ENCODE measurements at regions not wholly inside any gene's neighbourhood (a gene's known extent, or its start where the extent isn't known, plus 50 kb on each side); places are given as distances from the start of the nearest gene placed in this dataset.

DNA sequence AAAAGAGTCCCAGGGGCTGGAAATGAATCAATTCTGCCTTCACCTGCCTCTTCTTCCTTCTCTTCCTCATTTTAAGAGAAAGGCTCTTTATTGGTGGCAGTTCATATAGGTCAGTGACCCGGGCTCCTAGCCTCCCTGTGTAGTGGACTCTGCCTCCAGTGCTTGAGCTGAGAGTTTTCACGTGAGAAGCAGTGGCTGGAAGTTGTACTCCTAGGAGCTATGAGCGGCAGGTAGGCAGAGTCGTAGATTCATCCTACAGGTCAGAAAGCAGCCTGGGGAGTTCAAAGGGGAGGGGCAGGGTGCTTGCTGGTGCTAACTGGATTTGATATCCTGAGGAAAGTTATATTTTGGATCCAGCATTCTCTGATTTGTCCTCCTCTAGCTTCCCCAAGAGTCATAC is 101.1 kb downstream of the RPLP1 start:
- Histone ChIP-seq H3K27ac (peak overlapping the region in 2 of 4 donors; percentile 70 to 74), H3K27me3 (no peaks in the 10 kb centered on the region), H3K4me1 (peaks cover 11 to 54% (median 30%) of the 10 kb centered on the region in 4 donors), H3K36me3 (no peaks in the 10 kb centered on the region), H3K9me3 (peaks cover 13 to 14% of the 10 kb centered on the region in 2 donors), H3K4me3 (no peak overlapping the region)
- intact Hi-C loops (cut with DNase I; ENCODE audit: low total_unique reads) (no loop called here), in situ Hi-C loops (cut with MboI; ENCODE audit: low pct_ligation_motif_present in 1 of 4, low pct_unique_long_range_greater_than_20kb in 1 of 4, low sequenced_read_pairs in 3 of 4) (no loop called here)
- TF ChIP-seq EP300 (IDR thresholded peaks at IDR 0.05; ENCODE audit: low read depth) (no peak), POLR2A (IDR thresholded peaks at IDR 0.05) (no peak), POLR2AphosphoS5 (IDR thresholded peaks at IDR 0.05) (no peak)
- TF ChIP-seq, protein P1, sequence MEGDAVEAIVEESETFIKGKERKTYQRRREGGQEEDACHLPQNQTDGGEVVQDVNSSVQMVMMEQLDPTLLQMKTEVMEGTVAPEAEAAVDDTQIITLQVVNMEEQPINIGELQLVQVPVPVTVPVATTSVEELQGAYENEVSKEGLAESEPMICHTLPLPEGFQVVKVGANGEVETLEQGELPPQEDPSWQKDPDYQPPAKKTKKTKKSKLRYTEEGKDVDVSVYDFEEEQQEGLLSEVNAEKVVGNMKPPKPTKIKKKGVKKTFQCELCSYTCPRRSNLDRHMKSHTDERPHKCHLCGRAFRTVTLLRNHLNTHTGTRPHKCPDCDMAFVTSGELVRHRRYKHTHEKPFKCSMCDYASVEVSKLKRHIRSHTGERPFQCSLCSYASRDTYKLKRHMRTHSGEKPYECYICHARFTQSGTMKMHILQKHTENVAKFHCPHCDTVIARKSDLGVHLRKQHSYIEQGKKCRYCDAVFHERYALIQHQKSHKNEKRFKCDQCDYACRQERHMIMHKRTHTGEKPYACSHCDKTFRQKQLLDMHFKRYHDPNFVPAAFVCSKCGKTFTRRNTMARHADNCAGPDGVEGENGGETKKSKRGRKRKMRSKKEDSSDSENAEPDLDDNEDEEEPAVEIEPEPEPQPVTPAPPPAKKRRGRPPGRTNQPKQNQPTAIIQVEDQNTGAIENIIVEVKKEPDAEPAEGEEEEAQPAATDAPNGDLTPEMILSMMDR (IDR thresholded peaks at IDR 0.05), result no peak
- peak; percentile 29 for DNase-seq
- WGBS, 2 donors (ENCODE audit: low coverage in 1 of 2), result 46 to 67% methylated on average over 4 of the region's 4 CpGs

DNA sequence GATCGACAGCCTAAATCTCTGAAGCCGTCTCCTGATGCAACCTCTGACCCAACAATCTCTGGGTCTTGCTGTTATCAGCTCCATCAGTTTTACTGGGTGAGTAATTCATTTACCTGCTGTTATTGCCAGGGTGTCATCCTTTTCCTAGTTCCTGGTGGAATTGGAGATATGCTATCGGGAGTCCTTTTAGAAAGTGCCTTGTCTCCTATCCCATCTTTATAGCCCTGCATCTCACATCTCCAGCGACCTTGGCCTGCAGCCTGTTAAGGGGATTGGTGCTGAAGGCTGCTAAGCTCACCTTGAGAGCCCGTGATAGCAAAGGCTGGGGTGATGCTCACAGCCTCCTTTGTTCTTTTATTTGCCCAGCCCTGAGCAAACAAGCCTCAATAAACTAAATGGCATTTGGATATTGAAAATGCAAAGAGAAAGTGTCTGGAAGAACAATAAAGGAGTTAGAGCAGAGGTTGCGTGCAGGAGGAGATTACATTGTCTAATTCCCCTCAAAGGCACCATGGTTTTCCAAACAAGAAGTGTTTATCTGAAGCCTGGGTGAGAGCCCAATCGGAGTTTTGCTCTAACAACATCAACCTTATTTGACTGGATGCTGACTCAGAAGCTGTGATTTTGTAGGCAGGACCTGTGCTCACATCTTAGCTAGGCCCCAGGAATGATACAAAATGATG is 101.8 kb downstream of the RPLP1 start:
- H3K27me3 ChIP-seq, result no peaks in the 10 kb centered on the region
- in situ Hi-C loops (cut with MboI; ENCODE audit: low pct_ligation_motif_present in 1 of 4, low pct_unique_long_range_greater_than_20kb in 1 of 4, low sequenced_read_pairs in 3 of 4), result no loop called here
- intact Hi-C loops (cut with DNase I; ENCODE audit: low total_unique reads), result no loop called here
- peak; percentile 66 for DNase-seq
- peak overlapping the region; percentile 42 to 74 (median 62) for H3K27ac ChIP-seq
- H3K36me3 ChIP-seq, result no peaks in the 10 kb centered on the region
- no peak for TF ChIP-seq POLR2A (IDR thresholded peaks at IDR 0.05)
- no peak for TF ChIP-seq EP300 (IDR thresholded peaks at IDR 0.05; ENCODE audit: low read depth)
- TF ChIP-seq POLR2AphosphoS5 (IDR thresholded peaks at IDR 0.05), result peak in 2 of 3 donors; percentile 21 to 25
- TF ChIP-seq, protein P1 (IDR thresholded peaks at IDR 0.05), result no peak
- H3K4me3 ChIP-seq, result no peak overlapping the region
- 41 to 50% methylated on average over 6 to 7 of the region's 7 CpGs for WGBS, 2 donors (ENCODE audit: low coverage in 1 of 2)
- peaks cover 11 to 54% (median 30%) of the 10 kb centered on the region in 4 donors for H3K4me1 ChIP-seq
- H3K9me3 ChIP-seq, result peaks cover 13 to 14% of the 10 kb centered on the region in 2 donors

DNA sequence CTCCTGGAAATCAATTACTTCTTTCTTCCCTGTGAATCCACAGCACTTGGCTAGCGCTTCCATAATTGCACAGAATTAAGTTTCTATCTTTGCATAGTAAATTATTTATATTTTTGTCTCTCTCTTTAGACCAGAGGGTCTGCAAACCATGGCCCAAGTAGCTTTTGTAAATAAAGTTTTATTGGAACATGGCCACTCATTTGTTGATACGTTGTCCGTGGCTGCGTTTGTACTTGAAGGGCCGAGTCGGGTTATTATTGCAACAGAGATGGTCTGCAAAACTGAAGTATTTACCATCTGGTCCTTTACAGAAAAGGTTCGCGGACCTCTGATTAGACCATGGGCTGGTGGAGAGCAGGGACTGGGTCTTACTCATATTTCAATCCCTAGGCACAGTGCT is 102.5 kb downstream of the RPLP1 start:
- Histone ChIP-seq H3K36me3 (no peaks in the 10 kb centered on the region), H3K27me3 (no peaks in the 10 kb centered on the region), H3K27ac (peak overlapping the region; percentile 42 to 74 (median 62)), H3K9me3 (peaks cover 13 to 14% of the 10 kb centered on the region in 2 donors), H3K4me3 (no peak overlapping the region), H3K4me1 (peaks cover 11 to 54% (median 30%) of the 10 kb centered on the region in 4 donors)
- WGBS, 2 donors (ENCODE audit: low coverage in 1 of 2), result 70 to 74% methylated on average over 4 to 8 of the region's 8 CpGs
- TF ChIP-seq POLR2AphosphoS5 (IDR thresholded peaks at IDR 0.05) (no peak), EP300 (IDR thresholded peaks at IDR 0.05; ENCODE audit: low read depth) (no peak), POLR2A (IDR thresholded peaks at IDR 0.05) (no peak)
- TF ChIP-seq, protein P1 (IDR thresholded peaks at IDR 0.05), result no peak
- intact Hi-C loops (cut with DNase I; ENCODE audit: low total_unique reads) (no loop called here), in situ Hi-C loops (cut with MboI; ENCODE audit: low pct_ligation_motif_present in 1 of 4, low pct_unique_long_range_greater_than_20kb in 1 of 4, low sequenced_read_pairs in 3 of 4) (no loop called here)
- no peak for DNase-seq

DNA sequence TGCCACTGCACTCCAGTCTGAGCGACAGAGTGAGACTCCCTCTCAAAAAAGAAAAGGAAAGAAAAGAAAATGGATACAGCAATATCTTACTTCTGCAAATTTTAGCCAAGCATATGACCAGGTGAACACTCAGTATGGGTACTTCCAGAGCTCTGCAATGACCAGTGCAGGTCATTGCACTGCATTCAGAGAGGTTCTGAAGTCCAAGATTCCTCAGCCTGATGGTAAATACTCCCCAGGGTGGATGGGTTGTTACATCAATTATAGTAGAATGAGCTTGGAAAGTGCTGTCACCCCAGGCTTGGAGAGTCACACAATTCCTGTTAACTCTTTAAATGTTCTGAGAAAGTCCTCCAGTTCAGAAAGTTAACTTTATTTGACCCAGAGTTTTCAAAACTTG is 103.7 kb downstream of the RPLP1 start:
- TF ChIP-seq EP300 (IDR thresholded peaks at IDR 0.05; ENCODE audit: low read depth) (no peak), POLR2AphosphoS5 (IDR thresholded peaks at IDR 0.05) (no peak), POLR2A (IDR thresholded peaks at IDR 0.05) (no peak)
- TF ChIP-seq, protein P1 (IDR thresholded peaks at IDR 0.05), result no peak
- Histone ChIP-seq H3K9me3 (peaks cover 9 to 12% of the 10 kb centered on the region in 2 donors), H3K36me3 (no peaks in the 10 kb centered on the region), H3K27me3 (no peaks in the 10 kb centered on the region), H3K27ac (peak overlapping the region in 1 of 4 donors; percentile 56), H3K4me1 (peaks cover 11 to 61% (median 33%) of the 10 kb centered on the region in 4 donors), H3K4me3 (no peak overlapping the region)
- in situ Hi-C loops (cut with MboI; ENCODE audit: low pct_ligation_motif_present in 1 of 4, low pct_unique_long_range_greater_than_20kb in 1 of 4, low sequenced_read_pairs in 3 of 4) (no loop called here), intact Hi-C loops (cut with DNase I; ENCODE audit: low total_unique reads) (no loop called here)
- WGBS, 2 donors (ENCODE audit: low coverage in 1 of 2), result 83 to 85% methylated on average over 1 of the region's 1 CpG
- no peak for DNase-seq
